HG03066 (cell line): ENCODE measurements at regions not wholly inside any gene's neighbourhood (a gene's known extent, or its start where the extent isn't known, plus 50 kb on each side); places are given as distances from the start of the nearest gene placed in this dataset.

ENCODE experiments used
- ATAC-seq: cut with Tn5 transposase; IDR thresholded peaks from one replicate; pipeline ENCODE4 v1.9.1; 2021; ENCODE audit warnings: low read depth; ENCODE audit not compliant: unreplicated experiment

GRCh38 chr2:139964721-139965440, 1184.7 kb upstream of the NXPH2 start:
- no peak for ATAC-seq

GRCh38 chr2:139963863-139964355, 1183.7 kb upstream of the NXPH2 start:
- no peak for ATAC-seq

DNA sequence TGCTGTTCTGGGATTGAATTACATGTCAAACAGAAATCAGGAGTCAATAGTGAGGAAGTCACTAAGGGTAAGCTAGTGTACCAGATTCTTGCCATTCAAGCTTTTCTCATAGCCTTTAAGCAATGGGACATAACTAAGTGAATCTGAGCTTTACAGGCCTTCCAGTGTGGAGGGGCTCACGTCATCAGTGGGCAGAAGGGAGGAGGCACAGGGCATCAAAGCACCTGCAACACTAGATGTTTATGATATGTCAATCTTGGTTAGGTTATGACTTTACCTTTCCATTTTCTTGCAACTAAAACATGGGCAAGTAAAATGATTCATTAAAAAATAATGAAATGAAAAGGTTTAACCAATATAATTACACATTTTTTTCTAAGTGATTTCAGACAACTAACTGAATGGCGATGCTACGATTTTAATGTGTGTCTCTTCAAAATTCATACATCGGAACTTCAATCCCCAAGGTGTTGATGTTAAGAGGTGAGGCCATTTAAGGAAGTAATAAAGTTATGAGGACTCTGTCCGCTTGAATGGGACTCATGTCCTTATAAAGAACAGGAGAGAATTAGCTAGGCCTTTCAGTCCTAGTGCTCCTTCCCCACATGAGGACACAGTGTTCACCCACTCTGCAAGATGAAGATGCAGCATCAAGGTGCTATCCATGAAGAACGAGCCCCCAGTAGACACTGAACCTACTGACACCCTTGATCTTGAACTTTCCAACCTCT, 1169.2 kb upstream of the NXPH2 start:
- ATAC-seq, result no peak

GRCh38 chr2:139946690-139947089, 1166.5 kb upstream of the NXPH2 start:
- ATAC-seq, result no peak

DNA sequence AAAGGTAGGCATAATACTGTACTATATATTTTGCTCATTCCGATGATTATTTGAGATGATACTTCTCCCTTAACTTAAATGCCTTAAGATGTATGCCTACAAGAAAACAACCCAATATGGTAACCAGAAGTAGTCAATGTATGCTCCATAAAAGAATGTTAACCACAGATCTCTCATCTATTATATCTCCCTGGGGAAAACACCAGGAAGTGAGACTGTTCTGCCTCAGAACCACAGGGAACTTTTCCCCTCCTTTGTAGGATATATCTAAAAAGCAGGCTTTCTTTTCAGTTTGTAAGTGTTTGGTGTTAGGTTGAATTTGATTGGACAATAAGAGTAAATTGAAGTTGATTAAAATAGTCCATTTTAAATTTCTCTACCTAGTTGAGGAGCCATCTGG, 1160.5 kb upstream of the NXPH2 start:
- ATAC-seq, result no peak

DNA sequence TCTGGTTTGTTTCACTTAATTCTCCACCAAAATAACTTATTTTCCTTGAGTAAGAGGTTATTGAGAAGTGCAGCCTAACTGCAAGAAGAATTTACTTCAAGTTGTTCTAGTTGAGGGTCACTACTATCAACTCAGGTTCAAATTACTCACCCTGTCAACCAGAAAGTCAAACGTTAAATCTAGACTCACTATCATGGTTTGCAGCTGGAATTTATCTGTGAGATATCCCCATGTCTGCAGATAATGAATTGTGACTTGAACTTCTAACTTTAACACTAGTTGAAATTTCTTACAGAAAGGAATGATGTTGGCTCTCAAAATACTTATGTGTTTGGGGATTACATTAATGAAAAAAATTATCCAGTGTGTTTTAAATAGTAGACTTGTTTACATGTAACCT, 1145.7 kb upstream of the NXPH2 start:
- ATAC-seq, result no peak

GRCh38 chr2:139924070-139924469, 1143.9 kb upstream of the NXPH2 start:
- ATAC-seq, result no peak

GRCh38 chr2:139918982-139919381, 1138.8 kb upstream of the NXPH2 start:
- no peak for ATAC-seq

GRCh38 chr2:139917690-139918384, 1137.6 kb upstream of the NXPH2 start:
- no peak for ATAC-seq

DNA sequence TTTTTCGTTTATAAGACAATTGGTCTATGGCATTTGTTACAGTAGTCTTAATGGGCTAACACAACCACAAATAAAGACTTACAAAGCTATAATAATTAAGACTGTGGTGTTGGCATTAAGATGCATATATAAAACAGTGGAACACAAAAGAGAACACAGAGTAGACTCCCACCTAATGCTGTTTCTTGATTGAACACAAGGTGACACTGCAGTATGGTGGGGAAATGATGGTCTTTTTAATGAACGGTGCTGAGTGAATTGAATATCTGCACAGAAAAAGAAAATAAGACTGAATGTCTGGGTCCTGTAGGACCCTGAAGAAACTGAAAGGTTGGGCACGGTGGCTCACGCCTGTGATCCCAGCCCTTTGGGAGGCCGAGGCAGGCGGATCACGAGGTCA, 1136.6 kb upstream of the NXPH2 start:
- no peak for ATAC-seq

GRCh38 chr2:139911160-139911559, 1131.0 kb upstream of the NXPH2 start:
- no peak for ATAC-seq

DNA sequence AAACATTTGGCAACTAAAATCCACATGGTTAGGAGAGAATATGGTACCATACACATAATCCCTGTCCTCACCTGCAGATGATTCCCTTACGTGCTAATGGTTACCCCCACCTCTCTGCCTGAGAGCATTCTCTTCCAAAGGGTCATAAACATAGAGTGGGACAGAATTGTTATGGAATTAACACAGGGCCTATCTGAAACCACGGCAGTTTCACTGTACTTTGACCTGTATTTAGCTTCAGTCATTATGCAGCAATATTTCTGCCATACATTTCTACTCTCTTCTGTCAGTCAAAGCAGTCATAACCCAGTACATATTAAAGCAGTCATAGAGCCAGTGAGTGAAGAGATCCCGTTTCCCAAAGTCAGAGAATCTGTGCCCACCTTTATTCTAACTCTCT, 1128.9 kb upstream of the NXPH2 start:
- ATAC-seq, result no peak

GRCh38 chr2:139905624-139906023, 1125.4 kb upstream of the NXPH2 start:
- ATAC-seq, result no peak

DNA sequence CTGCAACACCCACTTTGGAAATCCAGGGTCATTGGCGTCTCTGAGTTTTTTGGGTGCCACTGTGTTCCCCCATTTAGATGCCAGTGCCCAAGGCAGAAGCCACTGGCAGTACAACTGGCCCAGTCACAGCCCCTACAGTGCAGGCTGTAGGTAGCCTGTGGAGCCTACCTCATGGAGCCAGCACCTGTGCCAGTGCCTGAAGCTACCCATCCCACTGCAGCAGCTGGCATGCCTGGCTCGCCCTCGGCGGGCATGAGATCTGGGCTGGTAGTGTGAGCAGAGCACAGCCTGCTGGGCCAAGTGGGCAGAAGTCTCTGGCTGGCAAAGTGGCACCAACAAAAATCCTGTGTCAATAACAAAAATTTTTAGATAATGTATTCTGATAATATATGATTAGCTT, 1111.4 kb upstream of the NXPH2 start:
- no peak for ATAC-seq

GRCh38 chr2:139885921-139886498, 1105.8 kb upstream of the NXPH2 start:
- no peak for ATAC-seq

DNA sequence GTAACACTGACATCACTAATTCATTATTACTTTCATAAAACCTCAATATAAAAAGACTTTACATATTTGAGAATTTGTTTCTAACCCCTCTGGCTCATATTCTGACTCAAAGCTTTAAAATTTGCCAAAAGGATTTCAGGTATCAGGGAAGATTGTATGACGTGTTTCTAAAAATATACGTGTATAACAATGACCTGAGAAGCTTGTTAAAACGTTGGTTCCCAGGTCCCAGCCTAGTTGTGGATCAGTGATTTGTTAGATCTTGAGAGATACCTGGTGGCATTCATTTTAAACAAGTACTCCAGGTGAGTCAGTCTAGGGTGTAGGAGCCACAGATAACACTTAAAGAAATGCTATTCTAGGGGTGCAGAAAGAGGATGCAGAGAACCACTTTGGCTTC, 1096.8 kb upstream of the NXPH2 start:
- no peak for ATAC-seq

- ATAC-seq, result no peak
Measured at GRCh38 chr2:139876321-139876720, 1096.1 kb upstream of the NXPH2 start.

GRCh38 chr2:139872503-139872902, 1092.3 kb upstream of the NXPH2 start:
- no peak for ATAC-seq

DNA sequence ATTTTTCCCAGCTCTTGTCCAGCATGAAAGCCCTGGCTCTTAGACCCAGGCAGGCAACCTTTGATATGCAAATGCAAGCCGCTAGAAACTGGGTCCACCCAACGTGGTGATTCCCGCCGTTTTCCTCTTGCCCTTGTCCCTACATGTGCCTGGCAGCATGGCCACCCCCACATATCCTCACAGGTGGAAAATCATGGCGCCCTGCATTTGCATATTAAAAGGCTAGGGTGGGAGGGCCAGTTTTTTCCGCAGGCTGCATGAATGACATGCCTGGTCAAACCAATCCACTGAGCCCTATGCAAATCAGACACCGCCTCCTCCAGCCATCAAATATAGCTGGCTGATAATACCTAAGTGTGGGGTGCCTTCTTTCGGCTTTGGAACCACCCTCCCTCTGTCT, 1091.8 kb upstream of the NXPH2 start:
- ATAC-seq, result no peak

DNA sequence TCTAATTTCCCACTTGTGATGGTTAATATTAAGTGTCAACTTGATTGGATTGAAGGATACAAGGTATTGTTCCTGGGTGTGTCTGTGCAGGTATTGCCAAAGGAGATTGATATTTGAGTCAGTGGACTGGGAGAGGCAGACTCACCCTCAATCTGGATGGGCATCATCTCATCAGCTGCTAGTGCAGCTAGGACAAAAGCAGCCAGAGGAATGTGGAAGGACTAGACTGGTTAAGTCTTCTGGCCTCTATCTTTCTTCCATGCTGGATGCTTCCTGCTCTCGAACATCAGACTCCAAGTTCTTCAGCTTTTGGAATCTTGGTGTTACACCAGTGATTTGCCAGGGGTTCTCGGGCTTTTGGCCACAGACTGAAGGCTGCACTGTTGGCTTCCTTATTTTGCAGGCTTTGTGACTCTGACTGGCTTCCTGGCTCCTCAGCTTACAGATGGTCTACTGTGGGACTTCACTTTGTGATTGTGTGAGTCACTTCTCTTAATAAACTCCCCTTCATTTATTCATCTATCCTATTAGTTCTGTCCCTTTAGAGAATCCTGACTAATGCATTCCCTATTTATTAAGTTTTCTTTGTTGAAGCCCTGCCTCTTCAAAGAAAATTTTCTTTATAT, 1087.5 kb upstream of the NXPH2 start:
- ATAC-seq, result no peak

GRCh38 chr2:139864821-139865302, 1084.7 kb upstream of the NXPH2 start:
- ATAC-seq, result no peak
